B cell (primary cell): ENCODE measurements at regions not wholly inside any gene's neighbourhood (a gene's known extent, or its start where the extent isn't known, plus 50 kb on each side); places are given as distances from the start of the nearest gene placed in this dataset.

Experiments
- ATAC-seq: fragments of 200-7000 bp; cut with Tn5 transposase; one replicate; pipeline ENCODE4 v1.10.0; 2021; ENCODE audit warnings: low read depth, mild to moderate bottlenecking, moderate number of reproducible peaks, moderate library complexity
- CTCF ChIA-PET: fragments of 350-600 bp; sonication (Branson Sonifier 250); formaldehyde crosslinking; loops from one replicate; lab custom pipeline; 2021; ENCODE audit warnings: antibody characterized with exemption, inconsistent platforms; lab: Charles Lee
- POLR2A ChIA-PET: fragments of 350-600 bp; sonication (Branson Sonifier 250); formaldehyde crosslinking; loops from one replicate; lab custom pipeline; 2021; ENCODE audit warnings: antibody characterized with exemption; lab: Charles Lee
- DNase-seq: peaks from one replicate; pipeline ENCODE4 v3.0.0; 2013
- H2AFZ ChIP-seq: 2 replicates; pipeline ENCODE4 v1.6.1; 2012; ENCODE audit warnings: mild to moderate bottlenecking, low read depth, low read length; ENCODE audit not compliant: insufficient read depth, poor library complexity, severe bottlenecking
- H3K27ac ChIP-seq, 2 donors: 1 replicate in 1 of 2; 2 replicates in 1 of 2; pipeline ENCODE4 v1.5.1; 2012 to 2013; ENCODE audit warnings: low read length in 2 of 2, mild to moderate bottlenecking in 2 of 2, moderate library complexity in 1 of 2
- H3K27me3 ChIP-seq, 4 experiments: fragments of 200-600 bp in 1 of 4; sonication (generic) in 1 of 4; replicated peaks in 1 of 4; 1 replicate in 2 of 4; 2 replicates in 2 of 4; pipeline versions ENCODE4 v1.6.1 to v1.7.0; 2013 to 2016; ENCODE audit warnings: low read length in 3 of 4, mild to moderate bottlenecking in 2 of 4, mixed read lengths in 1 of 4, moderate library complexity in 1 of 4; ENCODE audit not compliant: insufficient read depth in 4 of 4, control insufficient read depth in 3 of 4; ENCODE audit errors: control extremely low read depth in 1 of 4
- H3K36me3 ChIP-seq, 2 experiments: replicated peaks in 1 of 2; 1 replicate in 1 of 2; 2 replicates in 1 of 2; pipeline versions ENCODE4 v1.6.1 to v1.7.1; 2013; ENCODE audit warnings: low read length in 1 of 2; ENCODE audit not compliant: insufficient read depth in 2 of 2, control insufficient read depth in 1 of 2; ENCODE audit errors: control extremely low read depth in 1 of 2, extremely low read depth in 1 of 2
- H3K4me1 ChIP-seq, 2 donors: fragments of 200-600 bp in 1 of 2; sonication (generic) in 1 of 2; 1 replicate in 1 of 2; 2 replicates in 1 of 2; pipeline versions ENCODE4 v1.5.1 to v1.6.1; 2013 to 2017; ENCODE audit warnings: low read length in 2 of 2; ENCODE audit not compliant: control insufficient read depth in 2 of 2, insufficient read depth in 2 of 2
- H3K4me2 ChIP-seq: replicated peaks from 2 replicates; pipeline ENCODE3; 2012; ENCODE audit warnings: mild to moderate bottlenecking, low read depth, low read length; ENCODE audit not compliant: poor library complexity, severe bottlenecking
- H3K4me3 ChIP-seq, 5 experiments: fragments of 200-600 bp in 1 of 5; sonication (generic) in 1 of 5; 1 replicate in 3 of 5; 2 replicates in 2 of 5; pipeline versions ENCODE4 v1.5.1 to v1.7.0; 2011 to 2016; ENCODE audit warnings: low read length in 4 of 5, mild to moderate bottlenecking in 4 of 5, low read depth in 2 of 5, control low read depth in 1 of 5, moderate library complexity in 1 of 5; ENCODE audit not compliant: insufficient read depth in 1 of 5; ENCODE audit errors: control extremely low read depth in 1 of 5, extremely low read depth in 1 of 5
- H3K79me2 ChIP-seq: fragments of 200-600 bp; sonication (generic); one replicate; pipeline ENCODE4 v1.6.0; 2016; ENCODE audit warnings: low read length; ENCODE audit not compliant: control insufficient read depth, insufficient read depth
- H3K9ac ChIP-seq: fragments of 200-600 bp; sonication (generic); 2 replicates; pipeline ENCODE4 v1.6.1; 2017; ENCODE audit warnings: mild to moderate bottlenecking, low read length, moderate library complexity
- H3K9me3 ChIP-seq, 3 donors: one replicate each; pipeline versions ENCODE4 v1.6.1 to v1.7.1; 2013; ENCODE audit warnings: low read length in 2 of 3; ENCODE audit not compliant: control insufficient read depth in 2 of 3, insufficient read depth in 1 of 3; ENCODE audit errors: control extremely low read depth in 1 of 3
- H4K20me1 ChIP-seq: 2 replicates; pipeline ENCODE4 v1.6.0; 2012; ENCODE audit warnings: mild to moderate bottlenecking, low read length; ENCODE audit not compliant: insufficient read depth, control insufficient read depth, poor library complexity, severe bottlenecking
- H3K27ac Mint-ChIP-seq: one replicate; pipeline ENCODE4 v1.8.0; 2021; ENCODE audit warnings: mixed read lengths
- H3K27me3 Mint-ChIP-seq: one replicate; pipeline ENCODE4 v1.8.0; 2021; ENCODE audit warnings: mixed read lengths
- H3K4me1 Mint-ChIP-seq: one replicate; pipeline ENCODE4 v1.8.0; 2021; ENCODE audit warnings: mixed read lengths
- H3K4me3 Mint-ChIP-seq: one replicate; pipeline ENCODE4 v1.8.0; 2021; ENCODE audit warnings: mixed read lengths
- H3K9me3 Mint-ChIP-seq: one replicate; pipeline ENCODE4 v1.8.0; 2022; ENCODE audit warnings: mixed read lengths; ENCODE audit not compliant: insufficient read depth
- CTCF ChIP-seq: fragments of 200-600 bp; IDR thresholded peaks from one replicate; pipeline ENCODE4 v1.8.0; 2022; ENCODE audit warnings: antibody characterized with exemption, mild to moderate bottlenecking
- EZH2 ChIP-seq: IDR thresholded peaks from 2 replicates; pipeline ENCODE4 v1.6.1; 2012; ENCODE audit warnings: borderline replicate concordance, low read depth, mild to moderate bottlenecking, moderate library complexity, low read length; ENCODE audit not compliant: insufficient read depth, poor library complexity, severe bottlenecking
- WGBS: methylation state at CpG from one replicate; pipeline ENCODE4 v1.1.5; 2013; ENCODE audit warnings: missing lambda C conversion rate; ENCODE audit not compliant: insufficient coverage; 5-methylcytosine and 5-hydroxymethylcytosine counted together
- intact Hi-C: fragments of 100-400 bp; cut with micrococcal nuclease; formaldehyde crosslinking; loops from one replicate; pipeline ENCODE4 v1.10.0; 2022

DNA sequence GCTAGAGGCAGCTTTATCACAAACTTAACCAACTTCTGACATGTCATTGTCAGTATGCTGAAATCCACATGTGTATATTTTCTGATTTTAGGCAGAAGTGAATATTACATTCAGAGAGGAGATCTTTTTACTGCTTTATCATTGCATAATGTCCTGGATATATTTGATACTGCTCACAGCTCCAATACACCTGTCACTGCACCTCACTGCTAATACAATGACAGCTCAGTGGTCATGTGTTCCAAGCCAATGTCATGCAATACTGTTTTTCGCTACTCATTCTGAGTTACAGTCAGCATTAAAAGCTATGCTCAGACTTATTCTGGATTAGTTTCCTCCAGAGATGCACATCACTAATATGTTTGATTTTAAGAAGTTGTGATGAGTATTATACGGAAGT, 1604.6 kb downstream of the HACE1 start:
- Mint-ChIP-seq H3K27me3 (no peaks in the 10 kb centered on the region), H3K4me3 (no peak overlapping the region), H3K9me3 (peaks cover 5% of the 10 kb centered on the region), H3K27ac (no peak overlapping the region), H3K4me1 (no peaks in the 10 kb centered on the region)
- no peak for TF ChIP-seq EZH2
- TF ChIP-seq CTCF = no peak
- intact Hi-C loops = no loop called here
- Histone ChIP-seq H4K20me1 (no peaks in the 10 kb centered on the region), H3K36me3 (no peaks in the 10 kb centered on the region), H3K79me2 (no peaks in the 10 kb centered on the region), H3K9me3 (peaks cover 0 to 4% (median 0%) of the 10 kb centered on the region in 3 donors), H3K27ac (no peak overlapping the region), H3K9ac (no peak overlapping the region), H3K27me3 (no peaks in the 10 kb centered on the region), H3K4me3 (no peak overlapping the region), H3K4me2 (no peak overlapping the region), H2AFZ (no peak overlapping the region), H3K4me1 (no peaks in the 10 kb centered on the region)
- ChIA-PET POLR2A (no interaction called here), CTCF (no interaction called here)
- DNase-seq (no peak), ATAC-seq (no peak)
- WGBS = no CpG with 5 or more reads among the region's 2 CpGs

- no peak overlapping the region for H2AFZ ChIP-seq
- H3K4me3 ChIP-seq = no peak overlapping the region
- H4K20me1 ChIP-seq = no peaks in the 10 kb centered on the region
- POLR2A ChIA-PET = no interaction called here
- Mint-ChIP-seq H3K4me1 (no peaks in the 10 kb centered on the region), H3K4me3 (no peak overlapping the region), H3K9me3 (no peaks in the 10 kb centered on the region), H3K27ac (no peak overlapping the region), H3K27me3 (no peaks in the 10 kb centered on the region)
- ATAC-seq (no peak), DNase-seq (no peak)
- intact Hi-C loops = no loop called here
- H3K36me3 ChIP-seq = no peaks in the 10 kb centered on the region
- TF ChIP-seq CTCF (no peak), EZH2 (no peak)
- H3K4me2 ChIP-seq = no peak overlapping the region
- peaks cover 0 to 3% (median 0%) of the 10 kb centered on the region in 3 donors for H3K9me3 ChIP-seq
- no peaks in the 10 kb centered on the region for H3K27me3 ChIP-seq
- no peak overlapping the region for H3K9ac ChIP-seq
- no peak overlapping the region for H3K27ac ChIP-seq
- CTCF ChIA-PET = no interaction called here
- no peaks in the 10 kb centered on the region for H3K79me2 ChIP-seq
- H3K4me1 ChIP-seq = no peaks in the 10 kb centered on the region
These were observed 1622.8 kb downstream of the HACE1 start for GRCh38 chr6:103236923-103237322.
